HG03378 (cell line): ENCODE measurements at regions not wholly inside any gene's neighbourhood (a gene's known extent, or its start where the extent isn't known, plus 50 kb on each side); places are given as distances from the start of the nearest gene placed in this dataset.

Experiments used
- ATAC-seq: cut with Tn5 transposase; IDR thresholded peaks from one replicate; pipeline ENCODE4 v1.9.1; 2021; ENCODE audit warnings: mild to moderate bottlenecking, moderate library complexity; ENCODE audit not compliant: unreplicated experiment

DNA sequence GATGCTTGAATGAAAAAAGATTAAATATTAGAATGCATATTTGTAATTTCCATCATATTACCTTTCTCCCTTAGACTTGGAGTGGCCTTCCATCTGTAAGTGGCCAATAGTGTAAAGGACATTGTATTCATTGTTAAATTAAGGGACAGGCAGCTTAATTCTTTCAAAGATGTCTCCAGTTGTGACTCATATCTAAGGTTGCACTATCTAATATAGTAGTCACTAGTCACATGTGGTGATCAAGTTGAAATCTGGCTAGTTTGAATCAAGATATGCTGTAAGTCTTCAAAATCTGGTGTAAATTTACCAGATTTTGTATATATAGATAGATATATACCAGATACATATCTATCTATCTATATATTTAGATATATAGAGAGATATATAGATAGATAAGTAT, 52.4 kb upstream of the AGPS start:
- ATAC-seq: no peak

DNA sequence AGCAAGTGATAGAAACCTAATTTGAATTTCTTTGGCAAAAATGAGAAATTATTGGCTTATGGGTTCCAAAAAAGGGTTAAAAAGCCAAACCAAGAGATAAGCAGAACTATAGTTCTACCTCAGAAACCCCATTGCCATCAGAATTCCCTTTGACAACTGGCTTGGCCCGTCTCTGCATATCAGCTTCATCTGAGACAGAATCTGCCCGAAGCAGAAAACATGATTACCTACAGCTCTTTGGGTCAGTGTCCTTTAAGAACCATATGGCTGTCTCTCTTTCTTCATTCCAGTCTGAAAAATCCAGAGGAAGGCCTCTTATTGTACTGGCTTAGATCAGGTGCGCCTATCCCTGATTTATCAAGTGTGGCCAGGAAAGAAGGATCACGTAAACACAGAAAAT, 49.8 kb upstream of the AGPS start:
- ATAC-seq: no peak
